OCI-LY1 (cell line): ENCODE measurements at regions not wholly inside any gene's neighbourhood (a gene's known extent, or its start where the extent isn't known, plus 50 kb on each side); places are given as distances from the start of the nearest gene placed in this dataset.

Experiments
- EZH2 ChIP-seq: fragments of 200-600 bp; sonication (generic), shearing (Covaris generic); IDR thresholded peaks from 2 replicates; pipeline ENCODE4 v1.8.0; 2017; ENCODE audit warnings: borderline replicate concordance, mixed run types, mild to moderate bottlenecking, antibody characterized with exemption, low read length, moderate library complexity, mixed read lengths
- TF ChIP-seq, protein P1 (sequence below): fragments of 200-600 bp; sonication (generic), shearing (Covaris generic); IDR thresholded peaks from 2 replicates; pipeline ENCODE4 v1.5.1; 2017; ENCODE audit warnings: mild to moderate bottlenecking, antibody characterized with exemption, low read length, moderate library complexity, mixed read lengths

DNA sequence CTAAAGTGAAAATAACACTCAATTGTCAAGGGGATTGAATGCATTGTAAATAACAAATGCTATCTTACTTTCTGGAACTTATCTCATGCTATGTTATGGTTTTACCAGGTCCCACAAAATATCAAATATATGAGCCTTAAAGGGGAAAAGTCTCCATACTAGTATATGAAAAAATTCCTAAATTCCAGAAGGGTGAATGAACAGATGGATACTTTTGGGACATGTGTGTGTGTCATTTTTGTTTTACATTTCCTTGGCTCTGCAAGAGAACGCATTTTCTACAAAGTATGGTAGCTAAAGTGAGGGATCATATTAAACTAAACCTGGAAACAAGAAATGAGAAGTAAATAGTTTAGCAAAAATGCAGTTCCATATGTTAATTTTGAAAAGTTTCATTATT lies 682.8 kb downstream of the INHBA start:
- TF ChIP-seq EZH2 = no peak
- TF ChIP-seq, protein P1, sequence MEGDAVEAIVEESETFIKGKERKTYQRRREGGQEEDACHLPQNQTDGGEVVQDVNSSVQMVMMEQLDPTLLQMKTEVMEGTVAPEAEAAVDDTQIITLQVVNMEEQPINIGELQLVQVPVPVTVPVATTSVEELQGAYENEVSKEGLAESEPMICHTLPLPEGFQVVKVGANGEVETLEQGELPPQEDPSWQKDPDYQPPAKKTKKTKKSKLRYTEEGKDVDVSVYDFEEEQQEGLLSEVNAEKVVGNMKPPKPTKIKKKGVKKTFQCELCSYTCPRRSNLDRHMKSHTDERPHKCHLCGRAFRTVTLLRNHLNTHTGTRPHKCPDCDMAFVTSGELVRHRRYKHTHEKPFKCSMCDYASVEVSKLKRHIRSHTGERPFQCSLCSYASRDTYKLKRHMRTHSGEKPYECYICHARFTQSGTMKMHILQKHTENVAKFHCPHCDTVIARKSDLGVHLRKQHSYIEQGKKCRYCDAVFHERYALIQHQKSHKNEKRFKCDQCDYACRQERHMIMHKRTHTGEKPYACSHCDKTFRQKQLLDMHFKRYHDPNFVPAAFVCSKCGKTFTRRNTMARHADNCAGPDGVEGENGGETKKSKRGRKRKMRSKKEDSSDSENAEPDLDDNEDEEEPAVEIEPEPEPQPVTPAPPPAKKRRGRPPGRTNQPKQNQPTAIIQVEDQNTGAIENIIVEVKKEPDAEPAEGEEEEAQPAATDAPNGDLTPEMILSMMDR = no peak
